ENCODE measurements at regions not wholly inside any gene's neighbourhood (a gene's known extent, or its start where the extent isn't known, plus 50 kb on each side); places are given as distances from the start of the nearest gene placed in this dataset.
A peak's percentile ranks its signal among the peaks of the same experiment; 100 is the strongest.
"Not testable (repeated sequence)": the region's sequence is repeated elsewhere in the genome, so short reads cannot be mapped to it uniquely, and the experiment has no call there.

DNA sequence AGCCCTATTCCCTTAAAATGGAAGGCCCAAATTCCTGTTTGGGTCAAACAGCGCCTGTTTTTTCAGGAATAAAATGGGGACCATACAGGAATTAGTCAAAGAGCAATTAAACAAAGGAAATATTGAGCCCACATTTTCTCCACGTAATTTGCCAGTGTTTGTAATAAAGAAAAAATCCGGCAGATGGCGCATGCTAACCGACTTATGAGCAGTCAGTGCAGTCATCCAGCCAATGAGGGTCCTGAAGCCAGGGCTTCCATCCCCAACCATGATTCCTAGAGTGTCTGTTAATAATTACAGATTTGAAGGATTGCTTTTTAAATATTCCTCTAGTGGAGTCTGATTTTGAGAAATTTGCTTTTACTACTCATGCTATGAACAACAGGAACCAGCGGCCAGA, 103.7 kb downstream of the HSFY2 start:
- H3K27ac Mint-ChIP-seq = no peak overlapping the region

DNA sequence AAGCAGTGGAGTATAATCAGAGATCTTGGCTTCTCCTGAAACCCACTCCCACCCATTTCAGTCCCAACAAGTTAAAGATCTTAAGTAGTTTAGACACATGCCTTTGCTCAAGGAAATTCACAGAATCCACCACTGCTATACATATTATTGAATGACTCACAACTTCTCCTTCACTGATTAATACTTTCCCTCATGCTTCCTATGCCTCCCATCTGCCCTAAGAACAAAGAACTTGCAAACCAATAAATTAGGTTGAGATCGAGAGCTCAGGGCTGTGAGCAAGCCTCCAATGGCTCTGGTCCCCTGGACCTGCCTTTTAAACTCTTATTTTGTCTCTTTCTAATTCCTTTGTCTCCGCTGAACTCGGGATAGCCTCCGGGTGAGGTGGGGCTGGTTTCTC, 101.6 kb downstream of the HSFY2 start:
- H3K36me3 Mint-ChIP-seq (ENCODE audit: low read depth) = no peaks in the 10 kb centered on the region
- no peaks in the 10 kb centered on the region for H3K9me3 Mint-ChIP-seq
- no peaks in the 10 kb centered on the region for H3K4me1 Mint-ChIP-seq (ENCODE audit: low read depth)
- DNase-seq = no peak
- TF ChIP-seq, protein P1, sequence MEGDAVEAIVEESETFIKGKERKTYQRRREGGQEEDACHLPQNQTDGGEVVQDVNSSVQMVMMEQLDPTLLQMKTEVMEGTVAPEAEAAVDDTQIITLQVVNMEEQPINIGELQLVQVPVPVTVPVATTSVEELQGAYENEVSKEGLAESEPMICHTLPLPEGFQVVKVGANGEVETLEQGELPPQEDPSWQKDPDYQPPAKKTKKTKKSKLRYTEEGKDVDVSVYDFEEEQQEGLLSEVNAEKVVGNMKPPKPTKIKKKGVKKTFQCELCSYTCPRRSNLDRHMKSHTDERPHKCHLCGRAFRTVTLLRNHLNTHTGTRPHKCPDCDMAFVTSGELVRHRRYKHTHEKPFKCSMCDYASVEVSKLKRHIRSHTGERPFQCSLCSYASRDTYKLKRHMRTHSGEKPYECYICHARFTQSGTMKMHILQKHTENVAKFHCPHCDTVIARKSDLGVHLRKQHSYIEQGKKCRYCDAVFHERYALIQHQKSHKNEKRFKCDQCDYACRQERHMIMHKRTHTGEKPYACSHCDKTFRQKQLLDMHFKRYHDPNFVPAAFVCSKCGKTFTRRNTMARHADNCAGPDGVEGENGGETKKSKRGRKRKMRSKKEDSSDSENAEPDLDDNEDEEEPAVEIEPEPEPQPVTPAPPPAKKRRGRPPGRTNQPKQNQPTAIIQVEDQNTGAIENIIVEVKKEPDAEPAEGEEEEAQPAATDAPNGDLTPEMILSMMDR (IDR thresholded peaks at IDR 0.05) = no peak
- H3K27ac Mint-ChIP-seq = no peak overlapping the region
- H3K27me3 Mint-ChIP-seq (ENCODE audit: insufficient read depth) = no peaks in the 10 kb centered on the region; the same call in 1 of the 2 replicates
- H3K4me3 Mint-ChIP-seq = no peak overlapping the region

More for the DNA sequence above, 103.7 kb downstream of the HSFY2 start:
- no peaks in the 10 kb centered on the region for H3K4me1 Mint-ChIP-seq (ENCODE audit: low read depth)
- H3K36me3 Mint-ChIP-seq (ENCODE audit: low read depth) = no peaks in the 10 kb centered on the region
- DNase-seq = no peak
- H3K27me3 Mint-ChIP-seq (ENCODE audit: insufficient read depth) = no peaks in the 10 kb centered on the region; the same call in 1 of the 2 replicates
- no peak overlapping the region for H3K4me3 Mint-ChIP-seq
- TF ChIP-seq, protein P1 (IDR thresholded peaks at IDR 0.05) = peak; percentile 77
- no peaks in the 10 kb centered on the region for H3K9me3 Mint-ChIP-seq

DNA sequence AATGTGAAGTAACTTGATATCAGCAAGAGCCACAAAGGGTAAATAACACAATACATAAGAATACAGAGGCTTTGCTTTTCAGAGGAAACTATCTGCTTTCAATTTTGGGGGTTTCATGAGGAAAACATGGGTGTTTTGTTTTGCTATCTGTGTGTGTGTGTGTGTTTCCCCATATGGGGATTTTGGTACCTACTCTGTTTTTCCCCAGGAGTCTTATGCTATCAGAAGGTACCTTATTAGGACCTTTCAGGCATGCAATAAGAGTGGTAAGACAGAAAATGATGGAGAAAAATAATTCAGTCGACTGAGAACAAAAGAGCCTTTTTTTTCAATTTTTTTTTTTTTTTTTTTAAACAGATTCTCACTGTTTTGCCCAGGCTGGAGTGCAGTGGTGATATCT, 87.5 kb downstream of the HSFY2 start:
- H3K9me3 Mint-ChIP-seq; DNase-seq; H3K4me3 Mint-ChIP-seq; H3K4me1 Mint-ChIP-seq (ENCODE audit: low read depth); H3K36me3 Mint-ChIP-seq (ENCODE audit: low read depth); H3K27me3 Mint-ChIP-seq (ENCODE audit: insufficient read depth); H3K27ac Mint-ChIP-seq: not testable (repeated sequence)

DNA sequence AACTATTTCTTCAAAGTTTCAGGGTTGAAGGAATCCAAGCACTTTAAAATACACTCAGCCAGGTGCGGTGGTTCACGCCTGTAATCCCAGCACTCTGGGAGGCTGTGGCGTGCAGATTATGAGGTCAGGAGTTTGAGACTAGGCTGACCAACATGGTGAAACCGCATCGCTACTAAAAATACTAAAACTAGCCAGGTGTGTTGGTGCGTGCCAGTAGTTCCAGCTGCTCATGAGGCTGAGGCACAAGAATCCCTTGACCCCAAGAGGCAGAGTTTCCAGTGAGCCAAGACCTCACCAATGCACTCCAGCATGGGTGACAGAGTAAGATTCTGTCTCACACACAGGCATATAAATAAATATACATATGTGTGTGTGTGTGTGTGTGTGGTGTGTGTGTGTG, 85.2 kb downstream of the HSFY2 start:
- not testable (repeated sequence) for H3K27me3 Mint-ChIP-seq (ENCODE audit: insufficient read depth); H3K4me1 Mint-ChIP-seq (ENCODE audit: low read depth); H3K27ac Mint-ChIP-seq; DNase-seq; H3K36me3 Mint-ChIP-seq (ENCODE audit: low read depth); H3K9me3 Mint-ChIP-seq; H3K4me3 Mint-ChIP-seq

DNA sequence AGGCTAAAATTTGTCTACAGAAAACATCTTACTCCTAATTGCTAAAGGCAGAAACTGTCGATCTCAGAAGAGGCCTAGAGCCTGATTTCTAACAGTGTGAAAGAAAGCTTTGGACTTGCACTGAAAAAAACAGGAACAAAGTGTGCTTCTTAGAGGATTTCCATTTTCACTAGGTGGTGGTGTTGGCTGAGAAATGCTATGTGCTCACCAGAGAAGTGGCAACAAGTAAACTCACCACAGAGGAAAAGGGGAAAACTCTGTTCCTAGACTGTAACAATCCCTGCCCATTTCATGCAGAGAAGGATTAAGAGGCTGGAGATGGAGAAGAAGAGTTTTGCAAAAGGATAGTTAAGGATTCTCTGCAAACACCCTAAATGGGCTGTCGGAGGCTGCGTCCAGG, 84.1 kb downstream of the HSFY2 start:
- not testable (repeated sequence) for H3K4me1 Mint-ChIP-seq (ENCODE audit: low read depth); H3K27me3 Mint-ChIP-seq (ENCODE audit: insufficient read depth); H3K36me3 Mint-ChIP-seq (ENCODE audit: low read depth); H3K4me3 Mint-ChIP-seq; H3K27ac Mint-ChIP-seq; H3K9me3 Mint-ChIP-seq; DNase-seq

DNA sequence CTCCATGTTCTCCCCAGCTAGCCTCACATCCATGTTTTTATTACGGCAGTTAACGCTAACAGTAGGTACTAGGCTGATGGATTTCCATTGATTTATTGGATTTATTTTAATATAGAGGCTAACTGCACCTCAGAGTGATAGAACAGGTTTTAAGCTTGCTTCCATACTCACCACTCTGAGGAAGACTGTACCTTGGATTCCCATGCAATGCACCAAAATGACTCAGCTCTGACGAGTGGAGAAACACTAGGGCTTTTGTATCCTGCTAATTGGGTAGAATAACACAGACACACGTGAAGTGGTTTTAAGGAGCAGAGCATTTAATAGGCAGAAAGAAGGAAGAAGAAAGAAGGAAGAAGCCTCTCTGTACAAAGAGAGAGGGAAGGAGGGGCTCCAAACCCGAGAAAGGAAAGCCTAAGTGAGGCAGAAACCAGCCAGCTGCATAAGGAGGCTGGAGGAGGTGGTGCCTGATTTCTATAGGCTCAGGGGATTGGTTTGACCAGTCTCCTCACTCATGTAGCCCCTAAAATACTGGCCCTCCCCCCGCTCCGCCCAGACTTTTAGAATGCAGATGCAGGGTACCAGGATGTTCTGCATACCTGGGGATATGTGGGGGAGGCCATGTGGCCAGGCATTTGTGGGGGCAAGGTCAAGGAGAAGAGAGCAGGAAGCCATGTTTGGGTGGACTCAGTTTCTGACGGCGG, 83.5 kb downstream of the HSFY2 start:
- not testable (repeated sequence) for H3K4me3 Mint-ChIP-seq; DNase-seq; H3K27ac Mint-ChIP-seq; H3K27me3 Mint-ChIP-seq (ENCODE audit: insufficient read depth); H3K9me3 Mint-ChIP-seq; H3K4me1 Mint-ChIP-seq (ENCODE audit: low read depth); H3K36me3 Mint-ChIP-seq (ENCODE audit: low read depth)

DNA sequence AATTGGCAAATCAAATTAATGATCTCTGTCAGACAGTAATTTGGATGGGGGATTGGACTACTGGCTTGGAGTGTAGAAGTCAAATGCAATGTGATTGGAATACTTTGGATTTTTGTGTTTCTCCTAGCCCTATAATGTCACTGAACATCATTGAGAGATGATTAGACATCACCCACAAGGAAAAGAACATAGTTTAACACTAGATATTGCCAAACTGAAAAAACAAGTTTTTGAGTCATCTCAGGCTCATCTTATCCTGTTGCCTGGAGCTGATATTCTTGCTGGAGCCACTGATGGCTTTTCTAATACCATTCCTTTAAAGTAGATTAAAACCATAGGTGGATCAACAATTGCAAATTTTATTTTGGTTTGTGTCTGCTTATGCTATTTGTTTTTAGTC, 76.7 kb downstream of the HSFY2 start:
- H3K27me3 Mint-ChIP-seq (ENCODE audit: insufficient read depth); H3K9me3 Mint-ChIP-seq; DNase-seq; H3K4me1 Mint-ChIP-seq (ENCODE audit: low read depth); H3K36me3 Mint-ChIP-seq (ENCODE audit: low read depth); H3K4me3 Mint-ChIP-seq; H3K27ac Mint-ChIP-seq: not testable (repeated sequence)

DNA sequence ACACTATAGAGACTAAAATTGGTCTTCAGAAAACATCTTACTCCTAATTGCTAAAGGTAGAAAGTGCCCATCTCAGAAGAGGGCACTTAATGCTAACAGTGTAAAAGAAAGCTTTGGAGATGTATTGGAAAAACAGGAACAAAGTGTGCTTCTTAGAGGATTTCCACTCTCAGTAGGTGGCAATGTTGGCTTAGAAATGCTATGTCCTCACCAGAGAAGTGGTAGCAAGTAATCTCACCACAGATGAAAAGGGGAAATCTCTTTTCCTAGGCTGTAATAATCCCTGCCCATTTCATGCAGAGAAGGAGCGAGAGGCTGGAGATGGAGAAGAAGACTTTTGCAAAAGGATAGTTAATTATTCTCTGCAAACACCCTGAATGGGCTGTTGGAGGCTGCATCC, 69.3 kb downstream of the HSFY2 start:
- H3K27ac Mint-ChIP-seq; H3K4me1 Mint-ChIP-seq (ENCODE audit: low read depth); H3K4me3 Mint-ChIP-seq; DNase-seq; H3K27me3 Mint-ChIP-seq (ENCODE audit: insufficient read depth); H3K9me3 Mint-ChIP-seq; H3K36me3 Mint-ChIP-seq (ENCODE audit: low read depth): not testable (repeated sequence)

DNA sequence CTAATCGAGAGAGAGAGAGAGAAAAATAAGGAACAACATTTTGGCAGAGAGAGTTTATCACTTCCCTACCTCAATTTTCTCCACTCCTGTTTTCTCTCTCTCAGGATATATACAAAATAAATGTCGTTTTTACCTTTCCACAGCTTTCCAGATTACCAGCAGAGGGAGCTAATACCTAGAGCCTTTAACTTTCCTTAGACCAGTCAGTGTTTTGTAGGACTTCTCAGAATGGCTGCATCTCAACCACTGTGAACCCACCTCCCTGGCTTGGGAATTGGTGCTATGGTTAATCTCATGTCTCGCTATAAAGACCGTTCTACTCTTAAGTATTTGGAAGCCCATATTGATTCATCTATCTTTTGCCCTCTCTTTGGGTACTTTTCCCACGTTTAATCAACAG, 61.8 kb downstream of the HSFY2 start:
- H3K36me3 Mint-ChIP-seq (ENCODE audit: low read depth); H3K4me1 Mint-ChIP-seq (ENCODE audit: low read depth); H3K27me3 Mint-ChIP-seq (ENCODE audit: insufficient read depth); H3K27ac Mint-ChIP-seq; DNase-seq; H3K9me3 Mint-ChIP-seq; H3K4me3 Mint-ChIP-seq: not testable (repeated sequence)

DNA sequence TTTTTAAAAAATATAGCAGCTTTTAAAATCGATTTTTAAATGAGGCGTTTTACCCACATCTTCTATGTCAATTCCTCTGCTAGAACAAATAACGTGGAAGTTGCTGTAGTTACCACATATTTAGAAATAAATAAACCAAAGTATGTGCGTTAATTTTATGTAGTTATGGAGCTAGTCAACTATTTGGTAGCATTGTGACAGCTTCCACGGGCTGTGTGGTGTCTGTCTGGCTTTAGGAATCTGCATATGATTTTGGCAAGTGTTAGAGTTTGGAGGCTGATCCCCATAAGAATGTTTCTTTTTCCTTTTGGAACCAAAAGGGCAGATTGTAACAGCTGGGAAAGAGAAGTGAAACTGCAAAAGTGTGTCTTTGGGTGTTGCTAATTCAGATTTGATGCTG, 59.8 kb downstream of the HSFY2 start:
- not testable (repeated sequence) for H3K27me3 Mint-ChIP-seq (ENCODE audit: insufficient read depth); DNase-seq; H3K36me3 Mint-ChIP-seq (ENCODE audit: low read depth); H3K4me3 Mint-ChIP-seq; H3K4me1 Mint-ChIP-seq (ENCODE audit: low read depth); H3K9me3 Mint-ChIP-seq; H3K27ac Mint-ChIP-seq

DNA sequence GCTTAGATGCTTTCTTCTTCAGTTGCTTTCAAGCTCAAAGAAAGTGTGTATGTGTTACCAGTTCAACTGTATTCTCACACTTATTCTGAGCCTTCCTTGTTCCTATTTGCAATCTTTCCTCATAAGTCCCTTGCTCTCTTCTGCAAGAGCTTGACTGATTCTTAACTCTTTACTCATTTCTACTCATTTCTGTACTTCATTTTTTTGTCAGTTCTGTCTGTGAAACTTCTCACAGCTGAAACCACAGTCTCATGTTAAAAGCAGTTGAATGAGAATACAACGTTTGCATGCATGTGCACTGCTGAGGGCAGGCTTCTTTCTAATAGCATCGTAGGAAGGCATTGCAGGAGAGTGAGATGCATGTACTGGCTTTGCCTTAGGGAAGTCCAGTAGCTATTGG, 54.8 kb downstream of the HSFY2 start:
- not testable (repeated sequence) for H3K9me3 Mint-ChIP-seq; H3K27ac Mint-ChIP-seq; DNase-seq; H3K27me3 Mint-ChIP-seq (ENCODE audit: insufficient read depth); H3K4me1 Mint-ChIP-seq (ENCODE audit: low read depth); H3K4me3 Mint-ChIP-seq; H3K36me3 Mint-ChIP-seq (ENCODE audit: low read depth)

DNA sequence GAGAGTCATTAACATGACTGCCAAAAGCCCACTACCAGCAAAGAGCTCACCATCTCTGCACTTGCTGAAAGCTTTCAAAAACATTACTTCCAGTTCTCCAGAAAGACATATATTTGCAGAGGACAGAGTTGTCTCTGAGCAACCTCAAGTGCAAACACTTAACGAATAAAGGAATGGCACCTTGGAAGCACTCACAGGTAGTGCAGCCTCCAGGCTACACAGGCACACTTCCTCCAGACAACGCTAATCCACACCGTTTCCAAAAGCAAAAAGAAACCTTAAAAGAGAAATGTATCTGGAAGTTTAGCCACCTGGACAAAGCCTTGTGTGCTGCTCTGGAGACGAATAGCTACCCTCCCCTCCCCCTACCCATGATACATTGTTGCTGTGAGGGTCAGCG, 53.1 kb downstream of the HSFY2 start:
- H3K9me3 Mint-ChIP-seq; H3K4me1 Mint-ChIP-seq (ENCODE audit: low read depth); H3K36me3 Mint-ChIP-seq (ENCODE audit: low read depth); H3K27me3 Mint-ChIP-seq (ENCODE audit: insufficient read depth); H3K4me3 Mint-ChIP-seq; H3K27ac Mint-ChIP-seq; DNase-seq: not testable (repeated sequence)

Measured in HFFc6 (cell line).